COLO668 (cell line): ENCODE measurements at regions not wholly inside any gene's neighbourhood (a gene's known extent, or its start where the extent isn't known, plus 50 kb on each side); places are given as distances from the start of the nearest gene placed in this dataset.

Experiments
- DNase-seq: peaks from one replicate; lab custom pipeline; 2025; ENCODE audit not compliant: unreplicated experiment; lab: John Stamatoyannopoulos, UW

GRCh38 chr3:180184816-180185215, 148.1 kb upstream of the PEX5L start:
- no peak for DNase-seq

GRCh38 chr3:180185650-180186049, 148.9 kb upstream of the PEX5L start:
- no peak for DNase-seq

- DNase-seq: no peak
Measured at GRCh38 chr3:180188512-180189309, 152.0 kb upstream of the PEX5L start.

- no peak for DNase-seq
Measured at GRCh38 chr3:180189310-180189648, 152.5 kb upstream of the PEX5L start.

GRCh38 chr3:180196658-180197057, 159.9 kb upstream of the PEX5L start:
- DNase-seq: no peak

GRCh38 chr3:180199417-180199995, 162.8 kb upstream of the PEX5L start:
- no peak for DNase-seq

GRCh38 chr3:180215866-180216265, 179.1 kb upstream of the PEX5L start:
- no peak for DNase-seq

- no peak for DNase-seq
Measured at GRCh38 chr3:180223268-180223667, 186.5 kb upstream of the PEX5L start.

GRCh38 chr3:180229113-180229512, 192.4 kb upstream of the PEX5L start:
- no peak for DNase-seq

- DNase-seq: no peak
Measured at GRCh38 chr3:180239939-180240338, 203.2 kb upstream of the PEX5L start.

- DNase-seq: no peak
Measured at GRCh38 chr3:180246688-180247195, 210.0 kb upstream of the PEX5L start.

- peak; percentile 8 for DNase-seq
Measured at GRCh38 chr3:180250172-180250571, 213.4 kb upstream of the PEX5L start.

- DNase-seq: peak; percentile 7
Measured at GRCh38 chr3:180252683-180253082, 215.9 kb upstream of the PEX5L start.

GRCh38 chr3:180253283-180253682, 216.5 kb upstream of the PEX5L start:
- DNase-seq: no peak

- no peak for DNase-seq
Measured at GRCh38 chr3:180264479-180264878, 227.7 kb upstream of the PEX5L start.

- no peak for DNase-seq
Measured at GRCh38 chr3:180265551-180265950, 228.8 kb upstream of the PEX5L start.

- no peak for DNase-seq
Measured at GRCh38 chr3:180267202-180267843, 230.6 kb upstream of the PEX5L start.

GRCh38 chr3:180274536-180274935, 237.8 kb upstream of the PEX5L start:
- DNase-seq: no peak

GRCh38 chr3:180275176-180275575, 238.4 kb upstream of the PEX5L start:
- no peak for DNase-seq

- DNase-seq: no peak
Measured at GRCh38 chr3:180277041-180277440, 240.3 kb upstream of the PEX5L start.

GRCh38 chr3:180278583-180279188, 241.9 kb upstream of the PEX5L start:
- DNase-seq: no peak

GRCh38 chr3:180280555-180280954, 243.8 kb upstream of the PEX5L start:
- DNase-seq: no peak
